K562 (cell line): ENCODE measurements at regions not wholly inside any gene's neighbourhood (a gene's known extent, or its start where the extent isn't known, plus 50 kb on each side); places are given as distances from the start of the nearest gene placed in this dataset.

Experiments
- ATAC-seq: fragments of 200-7000 bp; cut with Tn5 transposase; 3 replicates; pipeline ENCODE4 v1.9.1; 2020; ENCODE audit warnings: moderate library complexity
- BruUV-seq: library from RNA; stranded (reverse); fragments of 400-500 nt; replicated peaks from 2 replicates; lab custom pipeline; 2021; lab: Mats Ljungman, UMichigan
- CTCF ChIA-PET: fragments of 300-600 bp; formaldehyde crosslinking; extraction: SDS; loops from one replicate; lab custom pipeline; 2021; ENCODE audit warnings: low intra/inter-chr PET ratio; lab: Yijun Ruan, JAX
- POLR2A ChIA-PET: fragments of 300-600, 350-650 bp; sonication (Branson Sonifier 250); formaldehyde crosslinking; extraction: SDS; loops from one replicate; lab custom pipeline; 2021; ENCODE audit warnings: antibody characterized with exemption, inconsistent platforms; lab: Yijun Ruan, JAX
- DNase-seq, 4 experiments: peaks; one replicate each; pipeline versions ENCODE4 v3.0.0 to v3.0.0-alpha.2; 2011 to 2018; ENCODE audit warnings: low spot score in 3 of 4, mixed read lengths in 3 of 4; ENCODE audit errors: extremely low read depth in 1 of 4
- FAIRE-seq: peaks from 2 replicates; lab custom pipeline; 2011; peaks lifted over from hg19 to GRCh38; lab: Jason Lieb, UNC
- H2AFZ ChIP-seq: 2 replicates; pipeline ENCODE4 v1.6.0; 2011; ENCODE audit warnings: low read depth, low read length, control low read depth, inconsistent platforms
- H3K27ac ChIP-seq: fragments of 200-600 bp; 3 replicates; pipeline ENCODE4 v1.8.0; 2011; ENCODE audit warnings: low read depth, mild to moderate bottlenecking, control low read depth, inconsistent platforms, low read length, moderate library complexity, mixed read lengths; ENCODE audit errors: extremely low read depth
- H3K27me3 ChIP-seq, 2 experiments: fragments of 300-600 bp in 1 of 2; 2 replicates in 1 of 2; 3 replicates in 1 of 2; pipeline versions ENCODE4 v1.6.0 to v1.8.0; 2011; ENCODE audit warnings: inconsistent platforms in 2 of 2, low read length in 2 of 2, mild to moderate bottlenecking in 1 of 2, mixed read lengths in 1 of 2, moderate library complexity in 1 of 2; ENCODE audit not compliant: control insufficient read depth in 2 of 2, insufficient read depth in 2 of 2
- H3K36me3 ChIP-seq: fragments of 300-600 bp; 3 replicates; pipeline ENCODE4 v1.8.0; 2011; ENCODE audit warnings: mild to moderate bottlenecking, low read length, inconsistent platforms; ENCODE audit not compliant: control insufficient read depth, insufficient read depth
- H3K4me1 ChIP-seq, 2 experiments: fragments of 200-600 bp in 1 of 2; replicated peaks in 1 of 2; 2 replicates in 1 of 2; 3 replicates in 1 of 2; pipeline versions ENCODE4 v1.5.1 to v1.8.0; 2011; ENCODE audit warnings: inconsistent platforms in 2 of 2, low read length in 2 of 2, mild to moderate bottlenecking in 1 of 2, mixed read lengths in 1 of 2, moderate library complexity in 1 of 2; ENCODE audit not compliant: control insufficient read depth in 2 of 2, insufficient read depth in 2 of 2
- H3K4me2 ChIP-seq: 2 replicates; pipeline ENCODE4 v1.6.1; 2011; ENCODE audit warnings: low read length, control low read depth, inconsistent platforms, mixed read lengths; ENCODE audit not compliant: insufficient read depth
- H3K4me3 ChIP-seq: fragments of 200-600 bp; sonication (generic), shearing (Covaris generic); 2 replicates; pipeline ENCODE4 v1.5.1; 2016; ENCODE audit warnings: control low read depth, inconsistent platforms
- H3K79me2 ChIP-seq: fragments of 200-600 bp; 3 replicates; pipeline ENCODE4 v1.8.0; 2011; ENCODE audit warnings: low read length, inconsistent platforms; ENCODE audit not compliant: control insufficient read depth, insufficient read depth
- H3K9ac ChIP-seq, 2 experiments: 2 replicates each; pipeline versions ENCODE4 v1.6.0 to v1.6.1; 2011; ENCODE audit warnings: low read depth in 2 of 2, low read length in 2 of 2, control low read depth in 1 of 2, inconsistent platforms in 1 of 2, mild to moderate bottlenecking in 1 of 2, mixed read lengths in 1 of 2; ENCODE audit not compliant: insufficient read depth in 1 of 2
- H3K9me1 ChIP-seq: one replicate; pipeline ENCODE4 v1.6.0; 2011; ENCODE audit warnings: inconsistent platforms, mild to moderate bottlenecking, low read length, moderate library complexity; ENCODE audit not compliant: control insufficient read depth, insufficient read depth
- H3K9me3 ChIP-seq: replicated peaks from 2 replicates; pipeline ENCODE4 v1.5.1; 2011; ENCODE audit warnings: low read depth, low read length, inconsistent platforms; ENCODE audit not compliant: control insufficient read depth, insufficient read depth
- H4K20me1 ChIP-seq: replicated peaks from 2 replicates; pipeline ENCODE4 v1.6.1; 2011; ENCODE audit warnings: low read length, inconsistent platforms, mixed read lengths; ENCODE audit not compliant: control insufficient read depth, insufficient read depth
- ARHGAP35 ChIP-seq: fragments of 450-650 bp; IDR thresholded peaks from 2 replicates; pipeline ENCODE4 v1.6.1; 2018; ENCODE audit not compliant: partially characterized antibody
- ATF4 ChIP-seq: fragments of 450-650 bp; formaldehyde crosslinking; IDR thresholded peaks from 2 replicates; pipeline ENCODE4 v1.4.0; 2022; ENCODE audit warnings: mild to moderate bottlenecking, moderate library complexity
- EP400 ChIP-seq: fragments of 450-650 bp; IDR thresholded peaks from 2 replicates; pipeline ENCODE4 v1.6.1; 2017; ENCODE audit warnings: antibody characterized with exemption, mild to moderate bottlenecking, moderate library complexity
- ETV6 ChIP-seq, 3 experiments: fragments of 150-350 bp in 1 of 3; sonication (generic) in 1 of 3; formaldehyde crosslinking in 1 of 3; IDR thresholded peaks; 2 replicates each; pipeline versions ENCODE4 v1.6.1 to v1.8.0; 2014 to 2022; ENCODE audit warnings: borderline replicate concordance in 2 of 3, low read depth in 2 of 3, antibody characterized with exemption in 1 of 3, low read length in 1 of 3, mild to moderate bottlenecking in 1 of 3, missing genetic modification reagents in 1 of 3
- JUN ChIP-seq, 2 experiments: sonication (generic) in 1 of 2; formaldehyde crosslinking in 1 of 2; IDR thresholded peaks; 2 replicates each; pipeline versions ENCODE4 v1.6.1 to v1.8.0; 2012 to 2022; ENCODE audit warnings: borderline replicate concordance in 2 of 2, mild to moderate bottlenecking in 2 of 2, improper control_type of control experiment in 1 of 2, low read depth in 1 of 2, low read length in 1 of 2, missing genetic modification reagents in 1 of 2
- MCM3 ChIP-seq: fragments of 450-650 bp; IDR thresholded peaks from 2 replicates; pipeline ENCODE4 v1.6.1; 2016
- NCOA6 ChIP-seq: fragments of 450-650 bp; IDR thresholded peaks from 2 replicates; pipeline ENCODE4 v1.6.1; 2017; ENCODE audit warnings: mild to moderate bottlenecking
- THRB ChIP-seq: fragments of 450-650 bp; formaldehyde crosslinking; conservative IDR thresholded peaks from 2 replicates; pipeline ENCODE4 v1.4.0; 2022; ENCODE audit warnings: mild to moderate bottlenecking, missing genetic modification characterization
- WGBS: fragments of 100-300 bp; shearing (Covaris generic); methylation state at CpG from one replicate; pipeline ENCODE4 v1.1.6; 2016; ENCODE audit warnings: low coverage, mixed read lengths; ENCODE audit not compliant: insufficient coverage; ENCODE audit errors: missing lambda C conversion rate; 5-methylcytosine and 5-hydroxymethylcytosine counted together
- in situ Hi-C: fragments of 300-500 bp; cut with MboI; formaldehyde crosslinking; loops from 4 replicates; pipeline ENCODE4 v1.15.0; 2018; ENCODE audit warnings: inconsistent platforms, mixed read lengths
- intact Hi-C: fragments of 100-400 bp; cut with micrococcal nuclease; formaldehyde crosslinking; loops from 2 replicates; pipeline ENCODE4 v1.14.2; 2022

GRCh38 chr11:121844016-121844415, 272.0 kb downstream of the BLID start (continued):
- no peak for TF ChIP-seq THRB
- no peak for TF ChIP-seq EP400
- TF ChIP-seq ETV6 (IDR thresholded peaks at IDR 0.05; ENCODE audit: borderline replicate concordance in 1 of 2, low read depth in 2 of 2, low read length in 1 of 2): no peak
- no peak for TF ChIP-seq ETV6 (CRISPR knock-in tag; IDR thresholded peaks at IDR 0.05; ENCODE audit: borderline replicate concordance)
- no peak for TF ChIP-seq NCOA6
- no peak for TF ChIP-seq ARHGAP35
- TF ChIP-seq ATF4 (CRISPR knock-in tag): no peak
- TF ChIP-seq, all 486 proteins: peak for 0

GRCh38 chr11:121842192-121842585, 273.8 kb downstream of the BLID start:
- no peaks in the 10 kb centered on the region for H3K4me1 ChIP-seq
- BruUV-seq: no TSS peak
- intact Hi-C loops (no loop called here), in situ Hi-C loops (no loop called here)
- no peaks in the 10 kb centered on the region for H3K9me1 ChIP-seq
- H3K27me3 ChIP-seq: no peaks in the 10 kb centered on the region
- H4K20me1 ChIP-seq: no peaks in the 10 kb centered on the region
- H3K36me3 ChIP-seq: no peaks in the 10 kb centered on the region
- DNase-seq: no peak
- H3K4me3 ChIP-seq: no peak overlapping the region
- CTCF ChIA-PET: no interaction called here
- H2AFZ ChIP-seq: no peak overlapping the region
- POLR2A ChIA-PET: no interaction called here
- FAIRE-seq: no peak
- ATAC-seq: no peak
- H3K79me2 ChIP-seq: no peaks in the 10 kb centered on the region
- no peak overlapping the region for H3K9ac ChIP-seq
- H3K4me2 ChIP-seq: no peak overlapping the region
- H3K27ac ChIP-seq: no peak overlapping the region
- WGBS: 5% methylated on average over 3 of the region's 5 CpGs
- H3K9me3 ChIP-seq: no peaks in the 10 kb centered on the region
- TF ChIP-seq MCM3 (no peak), JUN (IDR thresholded peaks at IDR 0.05; ENCODE audit: borderline replicate concordance, low read depth, low read length) (no peak), JUN (CRISPR knock-in tag; IDR thresholded peaks at IDR 0.05; ENCODE audit: borderline replicate concordance) (no peak)
